Trophoblast cell (in vitro differentiated cells and primary cell): ENCODE measurements at regions not wholly inside any gene's neighbourhood (a gene's known extent, or its start where the extent isn't known, plus 50 kb on each side); places are given as distances from the start of the nearest gene placed in this dataset.
"Not testable (repeated sequence)": the region's sequence is repeated elsewhere in the genome, so short reads cannot be mapped to it uniquely, and the experiment has no call there.

Experiments
- DNase-seq, 2 donors: peaks; one replicate each; pipeline ENCODE4 v3.0.0-alpha.2; 2016
- H2AFZ ChIP-seq: 2 replicates; pipeline ENCODE4 v1.6.1; 2013; ENCODE audit warnings: low read length, moderate library complexity, mild to moderate bottlenecking; ENCODE audit not compliant: insufficient read depth, poor library complexity
- H2AK5ac ChIP-seq: 2 replicates; pipeline ENCODE4 v1.6.1; 2013; ENCODE audit warnings: mild to moderate bottlenecking, low read length
- H2BK120ac ChIP-seq: 2 replicates; pipeline ENCODE4 v1.6.1; 2013; ENCODE audit warnings: low read length, mild to moderate bottlenecking, moderate library complexity; ENCODE audit not compliant: insufficient read depth, poor library complexity
- H2BK12ac ChIP-seq: 2 replicates; pipeline ENCODE4 v1.6.1; 2013; ENCODE audit warnings: mild to moderate bottlenecking, low read length, moderate library complexity
- H2BK5ac ChIP-seq: 2 replicates; pipeline ENCODE4 v1.6.1; 2013; ENCODE audit warnings: low read length, low read depth, moderate library complexity, mild to moderate bottlenecking; ENCODE audit not compliant: poor library complexity
- H3K14ac ChIP-seq: 2 replicates; pipeline ENCODE4 v1.6.1; 2013; ENCODE audit warnings: mild to moderate bottlenecking, low read length
- H3K18ac ChIP-seq: 2 replicates; pipeline ENCODE4 v1.6.1; 2013; ENCODE audit warnings: mild to moderate bottlenecking, low read length
- H3K23ac ChIP-seq: 2 replicates; pipeline ENCODE4 v1.6.1; 2013; ENCODE audit warnings: low read length
- H3K27ac ChIP-seq: 2 replicates; pipeline ENCODE4 v1.5.1; 2013; ENCODE audit warnings: low read depth, mild to moderate bottlenecking, inconsistent platforms, low read length, moderate library complexity
- H3K27me3 ChIP-seq: 2 replicates; pipeline ENCODE4 v1.6.1; 2013; ENCODE audit warnings: inconsistent platforms, mild to moderate bottlenecking, low read length, moderate library complexity; ENCODE audit not compliant: insufficient read depth
- H3K36me3 ChIP-seq, 2 experiments: 1 replicate in 1 of 2; 2 replicates in 1 of 2; pipeline ENCODE4 v1.6.1; 2013; ENCODE audit warnings: low read length in 2 of 2, mild to moderate bottlenecking in 2 of 2, moderate library complexity in 1 of 2; ENCODE audit not compliant: insufficient read depth in 2 of 2, control insufficient read depth in 1 of 2
- H3K4ac ChIP-seq: 2 replicates; pipeline ENCODE4 v1.6.1; 2013; ENCODE audit warnings: low read depth, mild to moderate bottlenecking, low read length, moderate library complexity
- H3K4me1 ChIP-seq, 2 experiments: 1 replicate in 1 of 2; 2 replicates in 1 of 2; pipeline ENCODE4 v1.6.1; 2013; ENCODE audit warnings: low read length in 2 of 2, mild to moderate bottlenecking in 2 of 2, moderate library complexity in 1 of 2; ENCODE audit not compliant: insufficient read depth in 2 of 2, control insufficient read depth in 1 of 2
- H3K4me2 ChIP-seq: 2 replicates; pipeline ENCODE4 v1.6.1; 2013; ENCODE audit warnings: inconsistent platforms, mild to moderate bottlenecking, low read length, moderate library complexity
- H3K4me3 ChIP-seq: 2 replicates; pipeline ENCODE4 v1.5.1; 2013; ENCODE audit warnings: mild to moderate bottlenecking, low read depth, low read length, inconsistent platforms
- H3K79me1 ChIP-seq: one replicate; pipeline ENCODE4 v1.6.1; 2013; ENCODE audit warnings: low read length
- H3K79me2 ChIP-seq: 2 replicates; pipeline ENCODE4 v1.6.1; 2013; ENCODE audit warnings: low read length, mild to moderate bottlenecking; ENCODE audit not compliant: control insufficient read depth, insufficient read depth, poor library complexity
- H3K9ac ChIP-seq: 2 replicates; pipeline ENCODE4 v1.6.1; 2013; ENCODE audit warnings: mild to moderate bottlenecking, low read length
- H3K9me3 ChIP-seq: 2 replicates; pipeline ENCODE4 v1.6.1; 2013; ENCODE audit warnings: low read depth, mild to moderate bottlenecking, control low read depth, inconsistent platforms, low read length; ENCODE audit not compliant: insufficient read depth
- H4K12ac ChIP-seq: 2 replicates; pipeline ENCODE4 v1.6.1; 2013; ENCODE audit warnings: low read depth, mild to moderate bottlenecking, low read length, moderate library complexity
- H4K8ac ChIP-seq: 2 replicates; pipeline ENCODE4 v1.6.1; 2013; ENCODE audit warnings: low read depth, mild to moderate bottlenecking, low read length, moderate library complexity
- H4K91ac ChIP-seq: one replicate; pipeline ENCODE4 v1.6.1; 2013; ENCODE audit warnings: low read depth, mild to moderate bottlenecking, low read length, moderate library complexity
- WGBS: extraction: QIAGEN DNeasy Blood & Tissue Kit; methylation state at CpG from one replicate; pipeline ENCODE4 v1.1.7; 2013; ENCODE audit warnings: missing lambda C conversion rate; ENCODE audit not compliant: insufficient read length, insufficient coverage; ENCODE audit errors: extremely low coverage; 5-methylcytosine and 5-hydroxymethylcytosine counted together

DNA sequence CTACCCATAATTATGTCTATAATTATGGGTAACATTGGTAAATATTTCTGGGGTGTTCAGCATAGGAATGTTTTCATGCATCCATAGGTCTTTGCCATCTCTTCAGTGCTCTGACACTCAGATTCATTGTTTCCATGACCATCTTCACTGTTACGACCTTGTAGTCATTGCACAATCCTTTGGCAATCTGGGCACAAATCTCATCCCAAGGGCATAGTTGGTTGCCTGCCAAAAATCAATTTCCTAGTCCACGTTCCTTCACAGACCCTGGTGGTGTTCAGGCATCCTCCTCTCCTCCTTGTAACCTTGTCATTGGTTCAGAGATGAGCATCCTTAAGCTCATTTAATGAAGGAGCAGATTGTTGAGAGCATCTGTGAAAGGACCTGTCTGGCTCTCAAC is 1400.7 kb downstream of the CDH12 start:
- no CpG with 5 or more reads among the region's 2 CpGs for WGBS

DNA sequence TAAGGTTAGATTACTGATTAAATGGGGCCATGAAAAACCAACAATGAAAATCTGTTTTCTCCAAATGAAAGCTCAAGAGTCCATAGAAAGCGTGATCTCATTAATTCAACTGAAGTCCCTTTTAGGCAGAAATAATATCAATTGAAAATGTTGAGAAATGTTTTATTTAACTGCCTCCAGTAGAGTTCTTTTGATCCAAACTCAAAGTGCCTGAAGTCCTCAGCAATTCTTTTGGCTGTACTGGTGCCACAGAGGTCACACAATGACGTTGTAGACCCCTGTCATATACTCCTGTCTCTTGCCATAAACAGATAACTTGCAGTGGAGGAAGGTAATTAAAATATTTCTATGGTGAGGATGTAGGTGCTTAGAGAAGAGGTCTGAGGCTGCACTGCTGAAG is 1420.5 kb downstream of the CDH12 start:
- DNase-seq, result no peak
- no peak overlapping the region for H3K14ac ChIP-seq
- WGBS, result no CpG with 5 or more reads among the region's 2 CpGs

More for the DNA sequence above, 1400.7 kb downstream of the CDH12 start:
- Histone ChIP-seq H3K4me1 (no peaks in the 10 kb centered on the region), H2AK5ac (no peak overlapping the region), H3K27ac (no peak overlapping the region), H3K27me3 (no peaks in the 10 kb centered on the region), H3K79me1 (no peaks in the 10 kb centered on the region), H3K4ac (no peak overlapping the region), H3K79me2 (no peaks in the 10 kb centered on the region), H3K4me3 (no peak overlapping the region), H2BK120ac (no peak overlapping the region), H4K8ac (no peak overlapping the region), H3K23ac (no peak overlapping the region), H2BK5ac (no peak overlapping the region), H4K12ac (no peak overlapping the region), H3K9ac (no peak overlapping the region), H2BK12ac (no peak overlapping the region), H4K91ac (no peak overlapping the region), H3K36me3 (no peaks in the 10 kb centered on the region), H3K14ac (no peak overlapping the region), H3K18ac (no peak overlapping the region), H2AFZ (no peak overlapping the region), H3K9me3 (no peaks in the 10 kb centered on the region), H3K4me2 (no peak overlapping the region)
- DNase-seq, result no peak

DNA sequence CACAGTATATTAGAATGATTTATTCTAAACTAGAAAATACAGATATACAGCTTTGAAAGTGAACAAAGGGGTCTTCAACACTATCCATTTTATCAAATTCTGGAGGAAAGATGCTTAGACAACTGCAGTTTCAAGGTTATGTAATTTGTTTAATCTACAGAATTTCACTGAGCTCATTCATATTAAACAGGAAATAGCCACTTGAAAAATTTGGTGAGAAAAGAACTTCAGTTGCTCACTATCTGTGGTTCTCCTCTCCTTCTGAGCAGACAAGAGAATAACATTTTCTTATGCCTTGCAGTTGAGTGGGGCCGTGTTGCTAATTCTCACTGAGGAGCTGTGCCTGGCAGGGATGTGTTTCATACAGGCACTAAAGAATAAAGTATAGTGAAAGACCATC is 1428.2 kb downstream of the CDH12 start:
- Histone ChIP-seq H4K8ac (no peak overlapping the region), H3K4me3 (no peak overlapping the region), H3K36me3 (no peaks in the 10 kb centered on the region), H3K4me2 (no peak overlapping the region), H3K9ac (no peak overlapping the region), H2BK5ac (no peak overlapping the region), H4K91ac (no peak overlapping the region), H3K9me3 (no peaks in the 10 kb centered on the region), H4K12ac (no peak overlapping the region), H2AFZ (no peak overlapping the region), H3K23ac (no peak overlapping the region), H3K18ac (no peak overlapping the region), H2BK120ac (no peak overlapping the region), H3K4me1 (no peaks in the 10 kb centered on the region), H3K79me2 (no peaks in the 10 kb centered on the region), H3K27ac (no peak overlapping the region), H3K27me3 (no peaks in the 10 kb centered on the region), H2BK12ac (no peak overlapping the region), H3K14ac (no peak overlapping the region), H3K79me1 (no peaks in the 10 kb centered on the region), H2AK5ac (no peak overlapping the region), H3K4ac (no peak overlapping the region)
- no peak for DNase-seq
- no CpG with 5 or more reads among the region's 1 CpG for WGBS

More for the DNA sequence above, 1420.5 kb downstream of the CDH12 start:
- Histone ChIP-seq H3K27me3 (no peaks in the 10 kb centered on the region), H3K23ac (no peak overlapping the region), H2AFZ (no peak overlapping the region), H3K79me1 (no peaks in the 10 kb centered on the region), H3K4ac (no peak overlapping the region), H3K4me2 (no peak overlapping the region), H3K4me1 (no peaks in the 10 kb centered on the region), H3K18ac (no peak overlapping the region), H3K27ac (no peak overlapping the region), H2BK120ac (no peak overlapping the region), H3K79me2 (no peaks in the 10 kb centered on the region), H4K12ac (no peak overlapping the region), H3K9ac (no peak overlapping the region), H3K9me3 (no peaks in the 10 kb centered on the region), H4K8ac (no peak overlapping the region), H2BK12ac (no peak overlapping the region), H2AK5ac (no peak overlapping the region), H3K36me3 (no peaks in the 10 kb centered on the region), H3K4me3 (no peak overlapping the region), H4K91ac (no peak overlapping the region), H2BK5ac (no peak overlapping the region)

DNA sequence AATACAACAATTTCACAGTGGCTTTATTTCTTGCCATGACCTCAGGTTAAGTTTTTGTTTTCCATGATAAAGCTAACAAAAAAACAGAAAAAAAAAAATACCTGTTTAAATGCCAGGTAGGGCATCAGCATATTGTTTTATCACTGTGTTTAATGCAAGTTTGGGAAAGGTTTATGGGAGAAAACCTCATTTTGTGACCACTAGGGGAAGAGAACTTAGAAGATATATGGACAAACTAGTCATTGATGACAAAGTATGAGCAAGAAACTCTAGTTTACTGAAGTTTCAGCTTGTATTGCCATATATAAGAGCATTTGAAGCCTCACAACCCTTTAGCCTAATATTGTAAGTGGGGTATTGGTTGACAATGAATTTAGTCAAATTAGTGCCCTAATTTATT is 1431.4 kb upstream of the CDH18 start:
- no peak overlapping the region for H4K91ac ChIP-seq
- no peak overlapping the region for H2AK5ac ChIP-seq
- no peak overlapping the region for H3K9ac ChIP-seq
- no peaks in the 10 kb centered on the region for H3K79me1 ChIP-seq
- no peak for DNase-seq
- no peak overlapping the region for H3K4me3 ChIP-seq
- no peak overlapping the region for H3K4ac ChIP-seq
- no peaks in the 10 kb centered on the region for H3K4me1 ChIP-seq
- no peak overlapping the region for H2BK12ac ChIP-seq
- H3K9me3 ChIP-seq, result no peaks in the 10 kb centered on the region
- H3K27me3 ChIP-seq, result no peaks in the 10 kb centered on the region
- H2BK5ac ChIP-seq, result no peak overlapping the region
- no peak overlapping the region for H4K8ac ChIP-seq
- H2AFZ ChIP-seq, result no peak overlapping the region
- H4K12ac ChIP-seq, result no peak overlapping the region
- no peak overlapping the region for H3K14ac ChIP-seq
- H3K18ac ChIP-seq, result no peak overlapping the region
- H3K79me2 ChIP-seq, result no peaks in the 10 kb centered on the region
- no peak overlapping the region for H3K4me2 ChIP-seq
- H3K23ac ChIP-seq, result no peak overlapping the region
- no peaks in the 10 kb centered on the region for H3K36me3 ChIP-seq
- no peak overlapping the region for H3K27ac ChIP-seq
- no peak overlapping the region for H2BK120ac ChIP-seq

DNA sequence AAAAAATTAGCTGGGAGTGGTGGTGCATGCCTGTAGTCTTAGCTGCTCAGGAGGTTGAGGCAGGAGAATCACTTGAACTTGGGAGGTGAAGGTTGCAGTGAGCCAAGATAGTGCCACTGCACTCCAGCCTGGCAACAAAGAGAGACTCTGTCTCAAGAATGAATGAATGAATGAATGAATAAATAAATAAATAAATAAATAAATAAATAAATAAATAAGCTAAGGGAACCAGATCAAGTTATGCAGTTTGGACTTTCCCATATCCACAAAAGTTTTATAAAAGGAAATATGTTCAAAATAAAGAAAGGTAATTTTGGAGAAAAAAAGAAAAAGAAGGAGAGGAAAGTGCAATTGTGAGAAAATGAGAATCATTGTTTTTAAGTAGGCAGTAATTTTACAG is 1414.1 kb upstream of the CDH18 start:
- H3K27me3 ChIP-seq, H2BK120ac ChIP-seq, H3K18ac ChIP-seq, H3K4ac ChIP-seq, H2AFZ ChIP-seq, H2BK12ac ChIP-seq, H4K91ac ChIP-seq, H2AK5ac ChIP-seq, H3K4me1 ChIP-seq, H4K8ac ChIP-seq, H4K12ac ChIP-seq, H3K27ac ChIP-seq, DNase-seq, H3K79me1 ChIP-seq, H3K4me3 ChIP-seq, H3K9ac ChIP-seq, H3K23ac ChIP-seq, H3K36me3 ChIP-seq, H3K79me2 ChIP-seq, H3K4me2 ChIP-seq, H3K9me3 ChIP-seq, H2BK5ac ChIP-seq, H3K14ac ChIP-seq: not testable (repeated sequence)
